ENCODE measurements at regions not wholly inside any gene's neighbourhood (a gene's known extent, or its start where the extent isn't known, plus 50 kb on each side); places are given as distances from the start of the nearest gene placed in this dataset.

DNA sequence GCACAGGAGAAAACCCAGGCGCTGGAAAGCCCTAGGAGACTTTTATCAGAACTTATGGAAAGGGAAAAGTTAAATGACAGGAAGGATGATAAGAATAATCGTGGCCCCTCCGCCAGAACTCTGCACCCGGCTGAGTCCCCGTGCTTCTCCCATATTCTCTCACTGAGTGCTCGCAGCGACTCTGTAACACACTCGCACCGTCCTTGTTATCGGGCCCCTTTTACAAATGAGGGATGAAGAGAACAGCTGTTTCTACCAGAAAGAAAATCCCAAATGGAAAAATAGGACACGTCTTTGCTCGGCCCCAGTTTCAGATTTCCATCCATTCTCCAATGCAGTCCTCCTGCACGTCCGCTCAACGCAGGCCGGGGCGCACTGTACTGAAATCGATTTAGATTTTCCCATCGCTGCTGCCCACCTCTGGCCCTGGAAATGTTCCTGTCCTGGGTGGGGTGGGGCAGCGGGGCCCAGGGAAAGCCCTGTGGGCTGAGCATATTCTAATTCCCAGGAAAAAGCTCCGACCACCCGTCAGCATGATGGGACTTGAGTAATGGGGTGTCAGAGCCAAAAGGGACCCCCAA, 66.4 kb downstream of the KCNF1 start:
- WGBS, 3 donors: 35 to 45% (median 44%) methylated on average over 22 of the region's 22 CpGs
- no peak for TF ChIP-seq CTCF (IDR thresholded peaks at IDR 0.05)
- Histone ChIP-seq H3K27me3 (ENCODE audit: insufficient read depth in 3 of 3, low read length in 2 of 3) (peaks cover 0 to 17% (median 2%) of the 10 kb centered on the region in 3 donors), H3K36me3 (ENCODE audit: insufficient read depth in 1 of 2, low read depth in 1 of 2) (no peaks in the 10 kb centered on the region), H3K4me3 (no peak overlapping the region), H3K4me1 (no peaks in the 10 kb centered on the region), H3K27ac (no peak overlapping the region), H3K9me3 (no peaks in the 10 kb centered on the region)
- DNase-seq (no peak), ATAC-seq (no peak)
- intact Hi-C loops (cut with DNase I): no loop called here

- no peak overlapping the region for H3K27ac ChIP-seq
- no peak for TF ChIP-seq CTCF (IDR thresholded peaks at IDR 0.05)
- DNase-seq (no peak), ATAC-seq (no peak)
- H3K4me1 ChIP-seq: no peaks in the 10 kb centered on the region
- intact Hi-C loops (cut with DNase I): no loop called here
- WGBS, 3 donors: 69 to 84% (median 77%) methylated on average over 3 of the region's 3 CpGs
- no peaks in the 10 kb centered on the region for H3K9me3 ChIP-seq
- no peak overlapping the region for H3K4me3 ChIP-seq
- H3K36me3 ChIP-seq (ENCODE audit: insufficient read depth in 1 of 2, low read depth in 1 of 2): no peaks in the 10 kb centered on the region
- peaks cover 0 to 23% (median 7%) of the 10 kb centered on the region in 3 donors for H3K27me3 ChIP-seq (ENCODE audit: insufficient read depth in 3 of 3, low read length in 2 of 3)
These were observed 68.3 kb downstream of the KCNF1 start for GRCh38 chr2:10980071-10980470.

- ATAC-seq (no peak), DNase-seq (no peak)
- no peaks in the 10 kb centered on the region for H3K4me1 ChIP-seq
- TF ChIP-seq CTCF (IDR thresholded peaks at IDR 0.05): no peak
- WGBS, 3 donors: 79 to 85% (median 80%) methylated on average over 7 of the region's 7 CpGs
- no peak overlapping the region for H3K27ac ChIP-seq
- H3K27me3 ChIP-seq (ENCODE audit: insufficient read depth in 3 of 3, low read length in 2 of 3): peaks cover 0 to 23% (median 7%) of the 10 kb centered on the region in 3 donors
- H3K36me3 ChIP-seq (ENCODE audit: insufficient read depth in 1 of 2, low read depth in 1 of 2): no peaks in the 10 kb centered on the region
- H3K4me3 ChIP-seq: no peak overlapping the region
- H3K9me3 ChIP-seq: no peaks in the 10 kb centered on the region
- intact Hi-C loops (cut with DNase I): no loop called here
These were observed 69.2 kb downstream of the KCNF1 start for GRCh38 chr2:10980886-10981425.

DNA sequence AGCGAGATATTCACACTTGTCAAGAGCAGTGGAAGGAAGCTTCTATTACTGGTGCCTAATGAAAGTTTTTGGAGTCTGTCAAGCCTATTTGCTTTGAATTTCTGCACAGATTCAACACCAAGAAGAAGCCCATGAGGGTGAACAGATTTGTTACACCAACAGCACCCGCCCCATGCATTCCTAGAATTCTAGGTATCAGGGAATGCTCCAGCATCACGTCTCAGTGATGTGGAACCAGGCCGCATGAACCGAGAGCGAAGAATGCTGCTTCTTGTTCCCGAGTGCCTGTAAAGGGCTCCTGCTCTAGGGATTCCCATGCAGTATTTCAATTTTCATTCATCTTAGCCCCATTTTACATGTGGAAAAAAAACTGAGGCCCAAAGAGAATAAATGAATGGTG, 69.7 kb downstream of the KCNF1 start:
- WGBS, 3 donors: 76 to 85% (median 83%) methylated on average over 7 of the region's 7 CpGs
- ATAC-seq: no peak
- intact Hi-C loops (cut with DNase I): no loop called here

More for the DNA sequence above, 69.7 kb downstream of the KCNF1 start:
- no peaks in the 10 kb centered on the region for H3K9me3 ChIP-seq
- TF ChIP-seq CTCF (IDR thresholded peaks at IDR 0.05): no peak
- H3K27me3 ChIP-seq (ENCODE audit: insufficient read depth in 3 of 3, low read length in 2 of 3): peaks cover 0 to 23% (median 7%) of the 10 kb centered on the region in 3 donors
- H3K4me3 ChIP-seq: no peak overlapping the region
- H3K36me3 ChIP-seq (ENCODE audit: insufficient read depth in 1 of 2, low read depth in 1 of 2): no peaks in the 10 kb centered on the region
- no peaks in the 10 kb centered on the region for H3K4me1 ChIP-seq
- no peak for DNase-seq
- no peak overlapping the region for H3K27ac ChIP-seq

Data from psoas muscle (tissue), 7 donors.